ENCODE measurements at regions not wholly inside any gene's neighbourhood (a gene's known extent, or its start where the extent isn't known, plus 50 kb on each side); places are given as distances from the start of the nearest gene placed in this dataset.

DNA sequence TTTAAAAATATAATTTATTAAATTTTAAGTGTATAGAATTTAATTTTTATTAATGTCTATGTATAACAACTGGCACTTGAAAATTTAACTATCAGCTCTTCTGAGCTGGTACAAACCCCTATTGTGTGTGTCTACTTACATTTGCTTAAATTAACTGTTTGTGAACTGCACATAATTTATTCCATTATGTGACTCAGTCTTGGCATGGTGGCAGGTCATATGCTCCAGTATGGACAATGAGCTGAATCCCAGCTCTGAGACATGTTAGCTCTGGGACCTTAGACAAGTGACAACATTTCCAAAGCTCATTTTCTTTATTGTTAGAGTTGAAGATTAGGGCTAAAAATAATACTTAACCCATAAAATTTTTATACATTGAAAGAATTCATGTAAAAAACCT lies 526.1 kb upstream of the MARCKS start:
- Histone ChIP-seq H3K4me3 (ENCODE audit: low read depth in 2 of 2, low read length in 2 of 2) (no peak overlapping the region), H3K27me3 (ENCODE audit: control insufficient read depth, insufficient read depth, low read length) (no peaks in the 10 kb centered on the region), H3K36me3 (ENCODE audit: control insufficient read depth, insufficient read depth, low read length) (no peaks in the 10 kb centered on the region), H3K9me3 (ENCODE audit: control insufficient read depth, insufficient read depth, low read depth, low read length) (no peaks in the 10 kb centered on the region), H3K27ac (ENCODE audit: low read length) (no peak overlapping the region), H3K4me1 (ENCODE audit: control insufficient read depth, insufficient read depth, low read length) (no peaks in the 10 kb centered on the region)
- in situ Hi-C loops (cut with HindIII; ENCODE audit: low pct_unique_long_range_greater_than_20kb, low sequenced_read_pairs): no loop called here
- intact Hi-C loops (cut with micrococcal nuclease; ENCODE audit: unreplicated experiment): no loop called here
- no peak for TF ChIP-seq TCF7L2 (IDR thresholded peaks at IDR 0.05; ENCODE audit: low read depth, low read length)
- TF ChIP-seq SIN3A (IDR thresholded peaks at IDR 0.05; ENCODE audit: borderline replicate concordance, insufficient read depth, low read depth, low read length): no peak
- no peak for TF ChIP-seq POLR2AphosphoS5 (IDR thresholded peaks at IDR 0.05; ENCODE audit: low read depth, low read length)
- TF ChIP-seq, protein P1, sequence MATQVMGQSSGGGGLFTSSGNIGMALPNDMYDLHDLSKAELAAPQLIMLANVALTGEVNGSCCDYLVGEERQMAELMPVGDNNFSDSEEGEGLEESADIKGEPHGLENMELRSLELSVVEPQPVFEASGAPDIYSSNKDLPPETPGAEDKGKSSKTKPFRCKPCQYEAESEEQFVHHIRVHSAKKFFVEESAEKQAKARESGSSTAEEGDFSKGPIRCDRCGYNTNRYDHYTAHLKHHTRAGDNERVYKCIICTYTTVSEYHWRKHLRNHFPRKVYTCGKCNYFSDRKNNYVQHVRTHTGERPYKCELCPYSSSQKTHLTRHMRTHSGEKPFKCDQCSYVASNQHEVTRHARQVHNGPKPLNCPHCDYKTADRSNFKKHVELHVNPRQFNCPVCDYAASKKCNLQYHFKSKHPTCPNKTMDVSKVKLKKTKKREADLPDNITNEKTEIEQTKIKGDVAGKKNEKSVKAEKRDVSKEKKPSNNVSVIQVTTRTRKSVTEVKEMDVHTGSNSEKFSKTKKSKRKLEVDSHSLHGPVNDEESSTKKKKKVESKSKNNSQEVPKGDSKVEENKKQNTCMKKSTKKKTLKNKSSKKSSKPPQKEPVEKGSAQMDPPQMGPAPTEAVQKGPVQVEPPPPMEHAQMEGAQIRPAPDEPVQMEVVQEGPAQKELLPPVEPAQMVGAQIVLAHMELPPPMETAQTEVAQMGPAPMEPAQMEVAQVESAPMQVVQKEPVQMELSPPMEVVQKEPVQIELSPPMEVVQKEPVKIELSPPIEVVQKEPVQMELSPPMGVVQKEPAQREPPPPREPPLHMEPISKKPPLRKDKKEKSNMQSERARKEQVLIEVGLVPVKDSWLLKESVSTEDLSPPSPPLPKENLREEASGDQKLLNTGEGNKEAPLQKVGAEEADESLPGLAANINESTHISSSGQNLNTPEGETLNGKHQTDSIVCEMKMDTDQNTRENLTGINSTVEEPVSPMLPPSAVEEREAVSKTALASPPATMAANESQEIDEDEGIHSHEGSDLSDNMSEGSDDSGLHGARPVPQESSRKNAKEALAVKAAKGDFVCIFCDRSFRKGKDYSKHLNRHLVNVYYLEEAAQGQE (IDR thresholded peaks at IDR 0.05; ENCODE audit: insufficient read depth in 1 of 2, low read depth in 2 of 2, low read length in 1 of 2): no peak
- TF ChIP-seq, protein P2, sequence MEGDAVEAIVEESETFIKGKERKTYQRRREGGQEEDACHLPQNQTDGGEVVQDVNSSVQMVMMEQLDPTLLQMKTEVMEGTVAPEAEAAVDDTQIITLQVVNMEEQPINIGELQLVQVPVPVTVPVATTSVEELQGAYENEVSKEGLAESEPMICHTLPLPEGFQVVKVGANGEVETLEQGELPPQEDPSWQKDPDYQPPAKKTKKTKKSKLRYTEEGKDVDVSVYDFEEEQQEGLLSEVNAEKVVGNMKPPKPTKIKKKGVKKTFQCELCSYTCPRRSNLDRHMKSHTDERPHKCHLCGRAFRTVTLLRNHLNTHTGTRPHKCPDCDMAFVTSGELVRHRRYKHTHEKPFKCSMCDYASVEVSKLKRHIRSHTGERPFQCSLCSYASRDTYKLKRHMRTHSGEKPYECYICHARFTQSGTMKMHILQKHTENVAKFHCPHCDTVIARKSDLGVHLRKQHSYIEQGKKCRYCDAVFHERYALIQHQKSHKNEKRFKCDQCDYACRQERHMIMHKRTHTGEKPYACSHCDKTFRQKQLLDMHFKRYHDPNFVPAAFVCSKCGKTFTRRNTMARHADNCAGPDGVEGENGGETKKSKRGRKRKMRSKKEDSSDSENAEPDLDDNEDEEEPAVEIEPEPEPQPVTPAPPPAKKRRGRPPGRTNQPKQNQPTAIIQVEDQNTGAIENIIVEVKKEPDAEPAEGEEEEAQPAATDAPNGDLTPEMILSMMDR (IDR thresholded peaks at IDR 0.05): no peak
- ChIA-PET CTCF (no interaction called here), POLR2A (no interaction called here)
- ATAC-seq (no peak), DNase-seq (ENCODE audit: low read depth, low spot score) (no peak)
- no TSS peak for BruUV-seq (replicated peaks)

DNA sequence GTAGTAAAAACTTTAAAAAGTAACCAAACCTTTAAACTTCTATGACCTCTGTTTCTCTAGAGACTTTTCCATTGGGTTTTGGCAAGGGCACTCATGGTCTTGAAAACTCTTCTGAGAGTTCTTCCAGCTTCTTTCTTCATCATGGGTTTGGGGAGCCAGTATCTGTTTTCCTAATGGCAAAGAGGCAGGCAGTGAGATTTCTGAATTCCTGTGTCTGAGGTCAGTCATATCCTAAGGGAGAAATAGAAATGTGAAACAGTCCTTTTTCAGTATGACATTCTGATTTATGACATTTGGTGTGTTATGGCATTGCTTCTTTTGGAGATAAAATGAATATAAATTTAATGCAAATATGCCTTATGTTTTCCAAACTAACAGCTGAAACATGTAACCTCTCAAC lies 518.5 kb upstream of the MARCKS start:
- ChIA-PET CTCF (interaction anchor here (0.7 kb wide), 2 partner anchors 10 to 102 kb away, joined by 3 to 4 read pairs; no protein-coding TSS in a partner anchor), POLR2A (no interaction called here)

More for the DNA sequence above, 518.5 kb upstream of the MARCKS start:
- no peaks in the 10 kb centered on the region for H3K27me3 ChIP-seq (ENCODE audit: control insufficient read depth, insufficient read depth, low read length)
- in situ Hi-C loops (cut with HindIII; ENCODE audit: low pct_unique_long_range_greater_than_20kb, low sequenced_read_pairs) (no loop called here), intact Hi-C loops (cut with micrococcal nuclease; ENCODE audit: unreplicated experiment) (no loop called here)
- no peak overlapping the region for H3K27ac ChIP-seq (ENCODE audit: low read length)
- H3K36me3 ChIP-seq (ENCODE audit: control insufficient read depth, insufficient read depth, low read length): no peaks in the 10 kb centered on the region
- no peak for ATAC-seq
- no peak for TF ChIP-seq SIN3A (IDR thresholded peaks at IDR 0.05; ENCODE audit: borderline replicate concordance, insufficient read depth, low read depth, low read length)
- TF ChIP-seq, protein P1 (IDR thresholded peaks at IDR 0.05; ENCODE audit: insufficient read depth in 1 of 2, low read depth in 2 of 2, low read length in 1 of 2): no peak
- TF ChIP-seq, protein P2 (IDR thresholded peaks at IDR 0.05): no peak
- no peak for TF ChIP-seq TCF7L2 (IDR thresholded peaks at IDR 0.05; ENCODE audit: low read depth, low read length)
- no peak for TF ChIP-seq POLR2AphosphoS5 (IDR thresholded peaks at IDR 0.05; ENCODE audit: low read depth, low read length)
- no peaks in the 10 kb centered on the region for H3K9me3 ChIP-seq (ENCODE audit: control insufficient read depth, insufficient read depth, low read depth, low read length)
- no peaks in the 10 kb centered on the region for H3K4me1 ChIP-seq (ENCODE audit: control insufficient read depth, insufficient read depth, low read length)
- no TSS peak for BruUV-seq (replicated peaks)
- H3K4me3 ChIP-seq (ENCODE audit: low read depth in 2 of 2, low read length in 2 of 2): no peak overlapping the region
- no peak for DNase-seq (ENCODE audit: low read depth, low spot score)
